ENCODE measurements at regions not wholly inside any gene's neighbourhood (a gene's known extent, or its start where the extent isn't known, plus 50 kb on each side); places are given as distances from the start of the nearest gene placed in this dataset.

DNA sequence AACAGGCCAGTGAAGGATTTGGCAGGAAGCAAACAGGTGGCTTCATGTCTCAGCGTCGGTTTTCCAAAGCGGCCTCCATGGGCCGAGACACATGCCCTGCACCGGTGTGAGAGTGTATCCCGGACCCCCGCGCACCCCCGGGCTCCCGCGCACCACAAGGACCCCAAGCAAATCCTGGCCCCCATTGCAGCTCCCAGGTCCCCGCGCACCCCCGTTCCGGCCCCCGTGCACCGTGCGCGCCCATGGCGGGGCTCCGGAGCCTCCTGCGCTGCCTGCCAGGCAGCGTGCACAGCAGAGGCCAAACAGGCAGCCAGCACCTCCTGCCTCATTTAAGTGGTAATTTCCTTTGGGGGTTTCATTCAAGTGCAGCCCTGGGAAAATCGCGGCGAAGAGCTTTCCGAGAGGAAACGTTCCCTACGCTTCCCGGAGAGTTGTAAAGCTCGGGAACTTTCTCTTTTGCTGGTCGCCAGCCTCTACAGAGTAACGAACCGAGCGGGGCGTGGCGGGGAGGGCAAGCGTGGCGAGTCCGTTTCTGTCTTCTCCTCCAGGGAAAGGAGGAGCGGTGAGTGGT lies 145.5 kb upstream of the SLC24A2 start:
- Histone ChIP-seq H3K36me3 (replicated peaks in 1 of 2; ENCODE audit: control insufficient read depth in 2 of 2, insufficient read depth in 2 of 2, low read length in 2 of 2) (no peaks in the 10 kb centered on the region), H3K79me1 (ENCODE audit: low read depth, low read length) (no peaks in the 10 kb centered on the region), H2BK12ac (ENCODE audit: low read length) (no peak overlapping the region), H3K4me2 (ENCODE audit: insufficient read depth, low read length, poor library complexity, severe bottlenecking) (peak overlapping the region; percentile 66), H3K18ac (ENCODE audit: low read length) (peak overlapping the region; percentile 76), H3K14ac (ENCODE audit: low read length) (peak overlapping the region; percentile 97), H2BK5ac (ENCODE audit: low read length) (peak overlapping the region; percentile 82), H3K4ac (ENCODE audit: low read length) (no peak overlapping the region), H2BK15ac (ENCODE audit: low read length) (no peak overlapping the region), H3K23ac (ENCODE audit: low read depth, low read length, poor library complexity) (no peak overlapping the region), H3K9me3 (replicated peaks in 1 of 2; ENCODE audit: control insufficient read depth in 2 of 2, insufficient read depth in 1 of 2, low read depth in 1 of 2, low read length in 2 of 2) (no peaks in the 10 kb centered on the region), H3K27me3 (ENCODE audit: control insufficient read depth in 3 of 3, insufficient read depth in 3 of 3, low read depth in 1 of 3, low read length in 3 of 3) (peaks cover 0 to 4% (median 0%) of the 10 kb centered on the region in 3 experiments), H2BK120ac (ENCODE audit: low read depth, low read length) (no peak overlapping the region), H2AK5ac (ENCODE audit: low read depth, low read length) (no peak overlapping the region), H2AFZ (ENCODE audit: low read length) (peak overlapping the region; percentile 22), H3K4me1 (ENCODE audit: control insufficient read depth in 2 of 2, insufficient read depth in 1 of 2, low read depth in 1 of 2, low read length in 2 of 2) (peaks cover 0 to 4% of the 10 kb centered on the region in 2 donors), H4K8ac (ENCODE audit: low read depth, low read length) (no peak overlapping the region), H4K91ac (ENCODE audit: low read depth, low read length, poor library complexity) (no peak overlapping the region), H3K9ac (ENCODE audit: low read depth, low read length, poor library complexity) (no peak overlapping the region), H3K4me3 (ENCODE audit: low read length in 2 of 2) (peak overlapping the region in 1 of 2 donors; percentile 9), H3K27ac (replicated peaks; ENCODE audit: low read length) (no peak overlapping the region)
- WGBS, 2 donors (ENCODE audit: extremely low coverage in 2 of 2, insufficient read length in 2 of 2, insufficient replicate concordance in 1 of 2) = no CpG with 5 or more reads among the region's 41 CpGs
- no peak for DNase-seq (ENCODE audit: low spot score)

DNA sequence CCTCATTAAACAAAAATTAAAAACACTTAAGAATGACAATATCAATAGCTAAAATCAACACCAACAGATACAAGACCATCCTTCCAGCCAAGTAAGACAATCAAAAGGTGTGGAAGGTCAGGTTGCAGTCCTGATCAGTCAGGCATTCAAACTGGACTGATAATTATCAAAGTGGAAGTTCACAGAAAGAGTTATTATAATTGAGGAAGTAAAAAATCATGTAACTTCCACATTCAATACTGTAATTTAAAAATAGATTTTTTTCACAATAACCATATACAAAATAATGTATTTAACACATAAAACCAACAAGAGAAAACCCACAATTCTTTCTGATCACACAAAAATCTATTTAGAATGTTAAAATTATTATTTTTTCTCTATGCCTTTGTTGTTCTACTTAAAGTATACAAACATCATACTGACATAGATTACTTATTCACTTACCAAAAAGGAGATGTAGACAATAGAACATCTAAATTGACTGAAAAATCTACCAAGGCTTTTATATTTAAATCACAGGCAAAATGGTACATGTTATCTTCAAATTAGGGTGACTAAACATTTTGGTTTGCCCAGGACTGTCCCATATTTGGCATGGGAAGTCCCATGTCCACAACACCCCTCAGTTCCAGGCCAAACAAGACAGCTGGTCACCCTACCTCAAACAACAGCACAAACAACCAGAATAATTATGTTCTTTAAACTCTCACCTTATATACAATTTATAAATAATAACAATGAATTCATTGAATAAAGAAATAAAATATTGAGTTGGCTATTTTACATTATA lies 142.5 kb upstream of the SLC24A2 start:
- Histone ChIP-seq H4K8ac (ENCODE audit: low read depth, low read length) (no peak overlapping the region), H3K9ac (ENCODE audit: low read depth, low read length, poor library complexity) (no peak overlapping the region), H2AFZ (ENCODE audit: low read length) (no peak overlapping the region), H2BK15ac (ENCODE audit: low read length) (no peak overlapping the region), H2BK120ac (ENCODE audit: low read depth, low read length) (no peak overlapping the region), H3K4ac (ENCODE audit: low read length) (no peak overlapping the region), H3K79me1 (ENCODE audit: low read depth, low read length) (no peaks in the 10 kb centered on the region), H3K36me3 (replicated peaks in 1 of 2; ENCODE audit: control insufficient read depth in 2 of 2, insufficient read depth in 2 of 2, low read length in 2 of 2) (no peaks in the 10 kb centered on the region), H2AK5ac (ENCODE audit: low read depth, low read length) (no peak overlapping the region), H3K14ac (ENCODE audit: low read length) (no peak overlapping the region), H3K9me3 (replicated peaks in 1 of 2; ENCODE audit: control insufficient read depth in 2 of 2, insufficient read depth in 1 of 2, low read depth in 1 of 2, low read length in 2 of 2) (no peaks in the 10 kb centered on the region), H3K27me3 (ENCODE audit: control insufficient read depth in 3 of 3, insufficient read depth in 3 of 3, low read depth in 1 of 3, low read length in 3 of 3) (peaks cover 0 to 4% (median 0%) of the 10 kb centered on the region in 3 experiments), H2BK5ac (ENCODE audit: low read length) (no peak overlapping the region), H3K4me3 (ENCODE audit: low read length in 2 of 2) (no peak overlapping the region), H3K23ac (ENCODE audit: low read depth, low read length, poor library complexity) (no peak overlapping the region), H4K91ac (ENCODE audit: low read depth, low read length, poor library complexity) (no peak overlapping the region), H3K18ac (ENCODE audit: low read length) (no peak overlapping the region), H3K4me2 (ENCODE audit: insufficient read depth, low read length, poor library complexity, severe bottlenecking) (no peak overlapping the region), H3K27ac (replicated peaks; ENCODE audit: low read length) (no peak overlapping the region), H3K4me1 (ENCODE audit: control insufficient read depth in 2 of 2, insufficient read depth in 1 of 2, low read depth in 1 of 2, low read length in 2 of 2) (peaks cover 0 to 11% of the 10 kb centered on the region in 2 donors), H2BK12ac (ENCODE audit: low read length) (no peak overlapping the region)
- no peak for DNase-seq (ENCODE audit: low spot score)

DNA sequence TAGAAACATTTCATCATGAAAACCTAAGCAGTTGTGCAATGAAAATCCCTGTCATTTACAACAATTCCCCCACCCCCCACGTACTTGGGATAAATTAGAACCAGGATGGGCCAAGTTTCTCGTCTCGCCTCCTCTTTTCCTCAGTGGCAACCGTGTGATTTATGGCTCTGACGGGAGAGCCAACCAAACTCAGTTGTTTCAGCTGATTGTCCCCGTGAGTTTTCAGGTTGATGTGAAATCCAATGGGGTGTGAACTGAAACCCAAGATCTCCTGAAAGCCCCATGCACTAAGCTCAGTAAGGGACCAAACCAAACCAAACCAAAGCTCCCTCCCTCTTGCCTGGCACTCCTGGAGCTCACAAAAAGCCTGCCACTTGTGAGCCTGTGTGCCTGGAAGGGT lies 138.7 kb upstream of the SLC24A2 start:
- H2AK5ac ChIP-seq (ENCODE audit: low read depth, low read length) = no peak overlapping the region
- no peak overlapping the region for H2BK120ac ChIP-seq (ENCODE audit: low read depth, low read length)
- no peak overlapping the region for H3K9ac ChIP-seq (ENCODE audit: low read depth, low read length, poor library complexity)
- no peak overlapping the region for H3K14ac ChIP-seq (ENCODE audit: low read length)
- peak overlapping the region; percentile 32 for H3K18ac ChIP-seq (ENCODE audit: low read length)
- no peak overlapping the region for H2AFZ ChIP-seq (ENCODE audit: low read length)
- no CpG with 5 or more reads among the region's 6 CpGs for WGBS, 2 donors (ENCODE audit: extremely low coverage in 2 of 2, insufficient read length in 2 of 2, insufficient replicate concordance in 1 of 2)
- H3K4me3 ChIP-seq (ENCODE audit: low read length in 2 of 2) = no peak overlapping the region
- H3K9me3 ChIP-seq (replicated peaks in 1 of 2; ENCODE audit: control insufficient read depth in 2 of 2, insufficient read depth in 1 of 2, low read depth in 1 of 2, low read length in 2 of 2) = no peaks in the 10 kb centered on the region
- DNase-seq (ENCODE audit: low spot score) = no peak
- H3K79me1 ChIP-seq (ENCODE audit: low read depth, low read length) = no peaks in the 10 kb centered on the region
- no peak overlapping the region for H2BK5ac ChIP-seq (ENCODE audit: low read length)
- H3K4me1 ChIP-seq (ENCODE audit: control insufficient read depth in 2 of 2, insufficient read depth in 1 of 2, low read depth in 1 of 2, low read length in 2 of 2) = peaks cover 0 to 7% of the 10 kb centered on the region in 2 donors
- no peak overlapping the region for H4K91ac ChIP-seq (ENCODE audit: low read depth, low read length, poor library complexity)
- no peak overlapping the region for H3K4ac ChIP-seq (ENCODE audit: low read length)
- H3K27ac ChIP-seq (replicated peaks; ENCODE audit: low read length) = no peak overlapping the region
- H3K36me3 ChIP-seq (replicated peaks in 1 of 2; ENCODE audit: control insufficient read depth in 2 of 2, insufficient read depth in 2 of 2, low read length in 2 of 2) = no peaks in the 10 kb centered on the region
- no peak overlapping the region for H3K23ac ChIP-seq (ENCODE audit: low read depth, low read length, poor library complexity)
- H4K8ac ChIP-seq (ENCODE audit: low read depth, low read length) = no peak overlapping the region
- H3K27me3 ChIP-seq (ENCODE audit: control insufficient read depth in 3 of 3, insufficient read depth in 3 of 3, low read depth in 1 of 3, low read length in 3 of 3) = peaks cover 0 to 2% (median 0%) of the 10 kb centered on the region in 3 experiments
- no peak overlapping the region for H3K4me2 ChIP-seq (ENCODE audit: insufficient read depth, low read length, poor library complexity, severe bottlenecking)
- no peak overlapping the region for H2BK12ac ChIP-seq (ENCODE audit: low read length)
- H2BK15ac ChIP-seq (ENCODE audit: low read length) = no peak overlapping the region

DNA sequence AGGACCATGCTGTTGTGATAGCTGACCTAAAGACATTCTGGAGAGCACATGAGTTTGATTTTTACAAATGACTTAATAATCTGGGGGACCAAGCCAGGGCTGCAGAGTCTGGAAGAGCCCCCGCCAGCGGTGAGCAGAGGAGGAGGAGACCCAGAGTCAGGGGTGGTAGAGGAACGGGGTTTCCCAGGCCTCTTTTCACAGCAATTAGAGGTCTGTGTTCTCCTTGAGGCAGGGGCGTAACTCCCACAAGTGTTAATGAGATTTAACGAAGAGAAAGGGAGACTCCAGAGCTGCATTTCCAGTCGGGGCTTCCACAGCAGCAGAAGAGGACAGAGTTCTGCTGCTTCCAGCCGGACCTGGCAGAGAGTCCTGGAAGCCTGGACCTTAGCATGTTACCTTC lies 137.9 kb upstream of the SLC24A2 start:
- Histone ChIP-seq H2AFZ (ENCODE audit: low read length) (peak overlapping the region; percentile 81), H3K9ac (ENCODE audit: low read depth, low read length, poor library complexity) (no peak overlapping the region), H2BK12ac (ENCODE audit: low read length) (no peak overlapping the region), H4K91ac (ENCODE audit: low read depth, low read length, poor library complexity) (no peak overlapping the region), H3K4me1 (ENCODE audit: control insufficient read depth in 2 of 2, insufficient read depth in 1 of 2, low read depth in 1 of 2, low read length in 2 of 2) (peaks cover 0 to 7% of the 10 kb centered on the region in 2 donors), H3K4me3 (ENCODE audit: low read length in 2 of 2) (no peak overlapping the region), H3K36me3 (replicated peaks in 1 of 2; ENCODE audit: control insufficient read depth in 2 of 2, insufficient read depth in 2 of 2, low read length in 2 of 2) (no peaks in the 10 kb centered on the region), H2BK5ac (ENCODE audit: low read length) (no peak overlapping the region), H4K8ac (ENCODE audit: low read depth, low read length) (no peak overlapping the region), H3K4ac (ENCODE audit: low read length) (no peak overlapping the region), H3K4me2 (ENCODE audit: insufficient read depth, low read length, poor library complexity, severe bottlenecking) (no peak overlapping the region), H3K27me3 (ENCODE audit: control insufficient read depth in 3 of 3, insufficient read depth in 3 of 3, low read depth in 1 of 3, low read length in 3 of 3) (peaks cover 0 to 2% (median 0%) of the 10 kb centered on the region in 3 experiments), H2BK15ac (ENCODE audit: low read length) (no peak overlapping the region), H3K79me1 (ENCODE audit: low read depth, low read length) (no peaks in the 10 kb centered on the region), H3K27ac (replicated peaks; ENCODE audit: low read length) (no peak overlapping the region), H3K14ac (ENCODE audit: low read length) (no peak overlapping the region), H2AK5ac (ENCODE audit: low read depth, low read length) (no peak overlapping the region), H3K18ac (ENCODE audit: low read length) (peak overlapping the region; percentile 73), H3K23ac (ENCODE audit: low read depth, low read length, poor library complexity) (no peak overlapping the region), H2BK120ac (ENCODE audit: low read depth, low read length) (no peak overlapping the region), H3K9me3 (replicated peaks in 1 of 2; ENCODE audit: control insufficient read depth in 2 of 2, insufficient read depth in 1 of 2, low read depth in 1 of 2, low read length in 2 of 2) (no peaks in the 10 kb centered on the region)
- WGBS, 2 donors (ENCODE audit: extremely low coverage in 2 of 2, insufficient read length in 2 of 2, insufficient replicate concordance in 1 of 2) = no CpG with 5 or more reads among the region's 7 CpGs
- no peak for DNase-seq (ENCODE audit: low spot score)

Measured in neuronal stem cell (in vitro differentiated cells).